MM.1S (cell line): ENCODE measurements at regions not wholly inside any gene's neighbourhood (a gene's known extent, or its start where the extent isn't known, plus 50 kb on each side); places are given as distances from the start of the nearest gene placed in this dataset.

ENCODE experiments used
- CTCF ChIP-seq: fragments of 300-600 bp; sonication (generic); IDR thresholded peaks from 2 replicates; pipeline ENCODE4 v1.5.1; 2016; ENCODE audit warnings: antibody characterized with exemption, low read length, mixed read lengths
- EZH2phosphoT487 ChIP-seq: fragments of 300-600 bp; sonication (generic); IDR thresholded peaks from 2 replicates; pipeline ENCODE4 v1.6.1; 2018; ENCODE audit warnings: antibody characterized with exemption, low read length

- TF ChIP-seq CTCF: no peak
- TF ChIP-seq EZH2phosphoT487: no peak
These were observed 1470.6 kb upstream of the PABPC4L start for GRCh38 chr4:135672202-135672601.
